HCT116 (cell line): ENCODE measurements at regions not wholly inside any gene's neighbourhood (a gene's known extent, or its start where the extent isn't known, plus 50 kb on each side); places are given as distances from the start of the nearest gene placed in this dataset.
"Not testable (repeated sequence)": the region's sequence is repeated elsewhere in the genome, so short reads cannot be mapped to it uniquely, and the experiment has no call there.

Source experiments
- CEBPB ChIP-seq: IDR thresholded peaks from 2 replicates; pipeline ENCODE4 v1.6.1; 2012; ENCODE audit warnings: low read depth
- CTCF ChIP-seq, 3 experiments: fragments of 200-600 bp in 1 of 3; sonication (generic) in 1 of 3; IDR thresholded peaks in 2 of 3; conservative IDR thresholded peaks in 1 of 3; 2 replicates each; pipeline ENCODE4 v1.5.1; 2012 to 2017; ENCODE audit warnings: low read depth in 2 of 3, low read length in 2 of 3, antibody characterized with exemption in 1 of 3, borderline replicate concordance in 1 of 3, control low read depth in 1 of 3, mild to moderate bottlenecking in 1 of 3, mixed read lengths in 1 of 3, mixed run types in 1 of 3, moderate library complexity in 1 of 3; ENCODE audit not compliant: insufficient read depth in 1 of 3
- EZH2 ChIP-seq: fragments of 200-600 bp; sonication (generic); IDR thresholded peaks from 2 replicates; pipeline ENCODE4 v1.6.1; 2017; ENCODE audit warnings: antibody characterized with exemption, mixed run types
- EZH2phosphoT487 ChIP-seq: fragments of 200-600 bp; IDR thresholded peaks from 2 replicates; pipeline ENCODE4 v1.6.1; 2018; ENCODE audit warnings: antibody characterized with exemption, borderline replicate concordance
- MAX ChIP-seq: IDR thresholded peaks from 2 replicates; pipeline ENCODE4 v1.6.1; 2012
- POLR2A ChIP-seq: IDR thresholded peaks from 2 replicates; pipeline ENCODE4 v1.7.0; 2011; ENCODE audit warnings: borderline replicate concordance; ENCODE audit not compliant: insufficient read depth, insufficient read length; ENCODE audit errors: extremely low read depth
- POLR2AphosphoS5 ChIP-seq: IDR thresholded peaks from 2 replicates; pipeline ENCODE4 v1.6.1; 2011; ENCODE audit warnings: mild to moderate bottlenecking, low read depth, low read length, moderate library complexity
- REST ChIP-seq: IDR thresholded peaks from 2 replicates; pipeline ENCODE4 v1.6.1; 2012; ENCODE audit warnings: low read depth
- YY1 ChIP-seq: IDR thresholded peaks from 2 replicates; pipeline ENCODE4 v1.6.1; 2011; ENCODE audit warnings: low read length, low read depth, moderate library complexity, mild to moderate bottlenecking; ENCODE audit not compliant: insufficient replicate concordance; ENCODE audit errors: extremely low read depth

- TF ChIP-seq CTCF (IDR thresholded peaks at IDR 0.05 in 2 of 3, conservative IDR thresholded peaks at IDR 0.05 in 1 of 3; ENCODE audit: borderline replicate concordance in 1 of 3, insufficient read depth in 1 of 3, low read depth in 2 of 3, low read length in 2 of 3); EZH2phosphoT487; EZH2; POLR2AphosphoS5; REST; MAX; CEBPB; POLR2A; YY1: not testable (repeated sequence)
These were observed 150.5 kb downstream of the OR4C45 start for GRCh38 chr11:50183170-50183569.
